Astrocyte of the cerebellum (primary cell): ENCODE measurements at regions not wholly inside any gene's neighbourhood (a gene's known extent, or its start where the extent isn't known, plus 50 kb on each side); places are given as distances from the start of the nearest gene placed in this dataset.
"Not testable (repeated sequence)": the region's sequence is repeated elsewhere in the genome, so short reads cannot be mapped to it uniquely, and the experiment has no call there.

Experiments
- DNase-seq: peaks from one replicate; pipeline ENCODE4 v3.0.0-alpha.2; 2011; ENCODE audit warnings: low read depth
- H3K4me3 ChIP-seq: 2 replicates; pipeline ENCODE4 v1.5.1; 2011; ENCODE audit warnings: mild to moderate bottlenecking, low read depth, low read length, moderate library complexity
- CTCF ChIP-seq: IDR thresholded peaks from 2 replicates; pipeline ENCODE4 v1.5.1; 2012; ENCODE audit warnings: low read length, low read depth, moderate library complexity, mild to moderate bottlenecking; ENCODE audit errors: missing control alignments
- in situ Hi-C: cut with HindIII; loops from 2 replicates; pipeline ENCODE4 v1.10.0; 2017; ENCODE audit warnings: low sequenced_read_pairs

GRCh38 chr4:170214731-170215130, 125.0 kb upstream of the AADAT start:
- no peak for DNase-seq
- TF ChIP-seq CTCF, result no peak
- H3K4me3 ChIP-seq, result no peak overlapping the region
- in situ Hi-C loops, result no loop called here

GRCh38 chr4:170214101-170214500, 124.3 kb upstream of the AADAT start:
- in situ Hi-C loops, result no loop called here
- no peak for DNase-seq
- no peak overlapping the region for H3K4me3 ChIP-seq
- TF ChIP-seq CTCF, result no peak

GRCh38 chr4:170202721-170203120, 113.0 kb upstream of the AADAT start:
- TF ChIP-seq CTCF, result no peak
- in situ Hi-C loops, result no loop called here
- no peak for DNase-seq
- no peak overlapping the region for H3K4me3 ChIP-seq

- in situ Hi-C loops, result no loop called here
- DNase-seq, result peak; percentile 1
- H3K4me3 ChIP-seq, result no peak overlapping the region
- no peak for TF ChIP-seq CTCF
Observed at GRCh38 chr4:170198747-170199146, 109.0 kb upstream of the AADAT start.

GRCh38 chr4:170194794-170195193, 105.0 kb upstream of the AADAT start:
- DNase-seq, in situ Hi-C loops, H3K4me3 ChIP-seq: not testable (repeated sequence)

- DNase-seq, result no peak
- TF ChIP-seq CTCF, result no peak
- in situ Hi-C loops, result no loop called here
- no peak overlapping the region for H3K4me3 ChIP-seq
Observed at GRCh38 chr4:170193496-170193895, 103.7 kb upstream of the AADAT start.

- no peak for TF ChIP-seq CTCF
- in situ Hi-C loops, result no loop called here
- DNase-seq, result no peak
Observed at GRCh38 chr4:170190265-170190664, 100.5 kb upstream of the AADAT start.

More at GRCh38 chr4:170190265-170190664, 100.5 kb upstream of the AADAT start:
- H3K4me3 ChIP-seq, result no peak overlapping the region
